HG02623 (cell line): ENCODE measurements at regions not wholly inside any gene's neighbourhood (a gene's known extent, or its start where the extent isn't known, plus 50 kb on each side); places are given as distances from the start of the nearest gene placed in this dataset.

ENCODE experiments used
- ATAC-seq: cut with Tn5 transposase; IDR thresholded peaks from one replicate; pipeline ENCODE4 v1.9.1; 2021; ENCODE audit warnings: moderate library complexity; ENCODE audit not compliant: unreplicated experiment

GRCh38 chr4:111537871-111538270, 607.4 kb upstream of the FAM241A start:
- ATAC-seq, result no peak

DNA sequence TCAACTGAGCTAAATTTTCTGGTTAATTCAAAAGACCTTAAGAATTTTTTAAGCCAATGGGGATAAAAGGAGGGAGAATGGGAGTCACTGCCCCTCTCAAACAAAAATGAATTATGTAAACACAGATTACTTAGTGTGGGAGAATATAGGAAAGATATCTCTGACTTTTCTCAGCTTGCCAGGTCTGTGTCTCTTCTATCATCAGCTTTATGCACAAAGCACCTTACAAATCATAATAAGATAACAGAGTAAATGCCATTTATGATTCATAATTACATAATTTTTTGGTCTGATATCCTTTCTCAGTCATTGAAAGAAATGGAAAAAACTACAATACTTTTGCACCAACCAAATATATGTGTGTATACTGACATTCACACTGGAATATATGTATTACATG, 604.6 kb upstream of the FAM241A start:
- no peak for ATAC-seq

DNA sequence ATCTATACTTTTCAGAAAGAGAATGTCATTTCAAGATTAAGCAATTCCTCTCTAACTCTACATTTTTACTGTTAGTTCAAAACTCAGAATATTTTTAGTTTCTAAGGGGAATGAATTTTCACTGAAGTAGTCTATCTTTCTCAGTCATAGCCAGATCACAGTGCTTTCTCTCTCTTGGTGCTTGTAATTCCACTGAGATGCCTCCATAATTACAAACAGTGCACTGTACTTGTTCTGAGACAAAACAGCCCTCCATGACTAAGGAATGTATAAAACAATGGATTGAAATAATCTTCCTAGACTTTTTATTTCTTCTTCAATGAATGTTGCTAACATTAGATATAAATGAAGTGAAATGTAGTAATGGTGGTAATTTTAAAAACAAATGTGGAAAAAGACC, 603.2 kb upstream of the FAM241A start:
- ATAC-seq, result no peak

- ATAC-seq, result no peak
Observed at GRCh38 chr4:111546881-111547280, 598.4 kb upstream of the FAM241A start.

DNA sequence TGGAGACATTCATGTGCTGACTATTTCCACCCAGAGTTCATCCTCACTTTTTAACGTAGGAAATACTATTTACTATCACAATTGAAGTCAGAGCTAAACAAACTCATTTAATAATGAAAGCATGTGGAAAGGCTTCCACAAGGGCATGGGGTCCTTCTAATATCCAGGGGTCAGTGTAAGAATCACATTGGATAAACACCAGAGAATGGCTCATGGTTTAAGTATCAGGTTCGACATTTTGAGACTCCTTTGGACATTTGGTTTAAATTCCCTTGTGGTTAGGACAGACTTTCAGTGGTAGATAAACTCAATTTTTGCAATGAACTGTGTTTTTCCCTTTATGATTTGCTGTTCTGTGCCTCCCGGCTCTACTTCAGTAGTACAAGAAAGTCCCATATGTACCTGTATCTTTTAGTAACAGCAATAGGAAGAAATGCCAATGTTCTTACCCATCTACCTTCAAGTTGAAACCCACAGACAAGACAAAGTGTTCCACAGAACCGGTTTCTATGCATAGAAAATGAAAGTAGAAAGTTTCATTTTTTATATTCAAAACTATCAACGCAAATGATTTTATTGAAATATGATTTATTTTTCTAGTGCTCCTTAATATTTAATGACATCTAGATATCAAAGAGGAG, 589.0 kb upstream of the FAM241A start:
- no peak for ATAC-seq

DNA sequence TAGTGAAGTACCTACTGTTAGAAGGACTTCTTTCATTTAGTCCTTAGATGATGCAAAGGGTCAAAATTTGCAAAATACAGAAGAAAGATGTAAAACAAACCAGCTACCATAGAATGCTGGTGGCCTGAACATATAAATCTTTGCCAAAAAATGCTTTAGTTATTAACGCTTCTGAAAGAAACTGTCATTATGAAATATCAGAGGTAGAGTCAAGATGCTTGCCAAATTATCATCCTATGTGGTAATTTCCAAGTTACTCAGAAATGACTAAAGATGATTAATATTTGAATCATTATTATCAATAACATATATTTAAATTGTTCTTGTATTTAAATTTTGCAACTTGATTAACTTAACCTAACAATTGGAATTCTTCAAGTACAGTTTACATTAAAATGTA, 588.4 kb upstream of the FAM241A start:
- ATAC-seq, result no peak

GRCh38 chr4:111562826-111563225, 582.4 kb upstream of the FAM241A start:
- no peak for ATAC-seq

GRCh38 chr4:111572470-111572869, 572.8 kb upstream of the FAM241A start:
- no peak for ATAC-seq

DNA sequence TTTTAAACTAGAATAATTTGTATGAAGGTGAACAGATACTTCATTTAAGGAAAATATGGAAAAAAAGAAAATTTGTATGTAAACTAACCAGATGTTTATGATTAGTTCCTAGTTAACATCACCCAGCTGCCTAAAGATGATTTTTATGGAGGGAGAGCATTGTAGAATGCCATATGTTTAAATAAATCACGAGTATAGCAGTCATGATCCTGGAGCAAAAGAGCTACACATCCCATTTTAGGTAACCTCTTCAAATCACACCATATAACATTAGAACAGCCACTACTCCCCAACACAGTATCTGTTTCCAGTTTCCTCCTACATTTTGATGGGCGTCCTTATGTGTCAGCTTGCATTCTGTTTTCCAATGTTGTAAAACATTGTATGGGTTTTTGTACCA, 571.9 kb upstream of the FAM241A start:
- ATAC-seq, result no peak

GRCh38 chr4:111579767-111580166, 565.5 kb upstream of the FAM241A start:
- no peak for ATAC-seq

- ATAC-seq, result no peak
Observed at GRCh38 chr4:111595456-111595855, 549.8 kb upstream of the FAM241A start.

DNA sequence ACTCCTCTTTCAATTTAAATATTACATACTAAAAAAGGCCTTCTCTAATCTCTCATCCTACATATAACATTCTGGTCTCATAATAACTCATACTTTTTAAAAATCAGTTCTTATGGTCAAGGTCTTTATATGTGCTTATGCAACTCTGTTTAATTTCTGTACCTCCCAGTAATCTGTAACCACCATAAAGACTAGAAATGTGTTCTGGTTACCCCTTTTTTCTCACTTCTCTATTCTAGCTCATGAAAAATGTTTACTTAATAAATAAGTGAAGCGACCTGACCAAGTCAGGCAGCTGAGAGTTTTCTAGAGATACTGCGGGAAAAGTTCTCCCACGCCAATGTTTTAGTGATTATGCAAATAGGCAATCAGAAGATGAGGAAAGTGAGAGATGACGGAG, 548.8 kb upstream of the FAM241A start:
- ATAC-seq, result no peak

DNA sequence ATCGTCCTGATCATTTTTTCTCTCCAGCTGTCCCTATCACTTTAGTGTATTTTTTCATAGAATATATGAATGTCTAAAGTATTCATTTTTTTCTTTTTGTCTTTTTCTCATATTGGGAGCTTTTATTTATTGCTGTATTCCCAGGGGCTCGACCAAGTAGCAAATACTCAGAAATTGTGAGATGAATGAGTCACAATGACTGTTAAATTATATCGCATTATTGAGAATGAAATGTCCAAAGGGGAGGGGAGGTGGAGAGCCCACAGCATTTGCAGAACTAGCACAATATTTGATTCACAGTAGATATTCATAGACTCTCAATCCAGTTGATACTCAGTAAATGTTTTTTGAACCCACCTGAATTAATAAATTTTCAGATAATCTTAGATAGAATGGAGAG, 543.6 kb upstream of the FAM241A start:
- ATAC-seq, result no peak

GRCh38 chr4:111602848-111603247, 542.4 kb upstream of the FAM241A start:
- no peak for ATAC-seq

- ATAC-seq, result no peak
Observed at GRCh38 chr4:111605111-111605510, 540.1 kb upstream of the FAM241A start.

DNA sequence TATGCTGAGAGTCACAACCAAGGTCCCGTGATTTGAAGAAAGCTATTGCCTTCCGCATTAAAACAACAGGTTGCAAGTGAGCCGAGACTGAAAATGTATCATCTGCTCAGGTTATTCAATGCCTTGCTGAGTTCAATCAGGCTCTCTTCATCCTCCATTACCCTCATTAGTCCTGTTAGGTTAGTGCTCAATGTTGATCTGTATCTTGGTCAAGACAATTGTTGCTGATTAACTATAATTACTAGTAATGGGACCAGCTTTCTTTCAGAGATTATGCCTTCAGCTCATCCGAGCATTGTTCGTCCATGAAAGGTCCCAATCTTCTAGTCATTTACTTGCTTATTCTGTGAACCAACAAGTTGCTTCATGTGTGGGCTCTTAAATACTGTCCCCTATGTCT, 534.6 kb upstream of the FAM241A start:
- ATAC-seq, result no peak

GRCh38 chr4:111618908-111619307, 526.3 kb upstream of the FAM241A start:
- no peak for ATAC-seq

DNA sequence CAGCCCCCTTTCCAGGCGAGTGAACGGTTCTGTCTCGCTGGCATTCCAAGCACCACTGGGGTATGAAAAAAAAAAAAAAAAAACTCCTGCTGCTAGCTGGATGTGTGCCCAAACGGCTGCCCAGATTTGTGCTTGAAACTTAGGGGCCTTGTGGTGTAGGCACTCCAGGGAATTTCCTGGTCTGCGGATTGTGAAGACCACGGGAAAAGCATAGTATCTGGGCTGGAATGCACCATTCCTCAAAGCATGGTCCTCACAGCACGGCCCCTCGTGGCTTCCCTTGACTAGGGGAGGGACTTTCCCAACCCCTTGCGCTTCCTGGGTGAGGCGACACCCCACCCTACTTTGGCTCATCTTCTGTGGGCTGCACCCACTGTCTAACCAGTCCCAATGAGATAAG, 516.8 kb upstream of the FAM241A start:
- no peak for ATAC-seq

DNA sequence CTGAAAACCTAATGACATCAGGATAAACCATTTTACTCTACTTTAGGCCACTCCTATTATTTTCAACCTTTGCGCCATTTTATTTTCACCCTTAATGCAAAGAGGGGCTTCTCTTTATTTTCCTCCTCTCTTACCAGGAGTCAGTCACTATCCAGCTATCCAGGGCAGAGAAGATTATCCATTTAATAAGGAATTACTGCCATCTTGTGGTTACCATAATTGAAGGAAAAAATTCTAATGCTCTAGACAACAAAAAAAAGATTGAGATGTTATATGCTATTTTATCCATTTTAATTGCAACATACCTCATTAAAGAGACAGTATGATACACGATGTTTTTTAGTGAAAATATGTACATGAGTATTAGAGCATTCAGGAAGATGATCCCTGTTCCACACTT, 514.5 kb upstream of the FAM241A start:
- no peak for ATAC-seq

- no peak for ATAC-seq
Observed at GRCh38 chr4:111631215-111631999, 513.8 kb upstream of the FAM241A start.

GRCh38 chr4:111632641-111633151, 512.6 kb upstream of the FAM241A start:
- no peak for ATAC-seq

- no peak for ATAC-seq
Observed at GRCh38 chr4:111633663-111634266, 511.5 kb upstream of the FAM241A start.
